ENCODE measurements at regions not wholly inside any gene's neighbourhood (a gene's known extent, or its start where the extent isn't known, plus 50 kb on each side); places are given as distances from the start of the nearest gene placed in this dataset.

DNA sequence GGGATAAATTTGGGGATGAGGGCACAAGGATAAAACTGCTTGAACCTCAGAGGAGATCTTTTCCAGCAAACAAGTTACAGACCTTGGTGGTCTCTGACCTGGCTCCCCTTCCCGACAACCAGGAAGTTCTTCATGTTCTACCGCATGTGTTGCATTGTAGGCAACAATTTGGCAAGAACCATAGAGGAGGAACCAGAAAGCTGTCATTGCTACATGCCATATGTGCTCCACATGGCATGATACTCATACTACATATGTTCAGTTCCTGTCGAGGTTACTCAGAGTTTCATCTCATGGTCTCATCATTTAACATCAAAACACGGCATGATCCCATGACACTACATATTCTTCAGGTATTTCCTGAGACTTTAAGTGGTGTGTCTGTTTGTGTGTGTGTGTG, 235.9 kb downstream of the OR13H1 start:
- DNase-seq, result no peak

- DNase-seq, result no peak
These were observed 238.8 kb downstream of the OR13H1 start for GRCh38 chrX:131782646-131783045.

DNA sequence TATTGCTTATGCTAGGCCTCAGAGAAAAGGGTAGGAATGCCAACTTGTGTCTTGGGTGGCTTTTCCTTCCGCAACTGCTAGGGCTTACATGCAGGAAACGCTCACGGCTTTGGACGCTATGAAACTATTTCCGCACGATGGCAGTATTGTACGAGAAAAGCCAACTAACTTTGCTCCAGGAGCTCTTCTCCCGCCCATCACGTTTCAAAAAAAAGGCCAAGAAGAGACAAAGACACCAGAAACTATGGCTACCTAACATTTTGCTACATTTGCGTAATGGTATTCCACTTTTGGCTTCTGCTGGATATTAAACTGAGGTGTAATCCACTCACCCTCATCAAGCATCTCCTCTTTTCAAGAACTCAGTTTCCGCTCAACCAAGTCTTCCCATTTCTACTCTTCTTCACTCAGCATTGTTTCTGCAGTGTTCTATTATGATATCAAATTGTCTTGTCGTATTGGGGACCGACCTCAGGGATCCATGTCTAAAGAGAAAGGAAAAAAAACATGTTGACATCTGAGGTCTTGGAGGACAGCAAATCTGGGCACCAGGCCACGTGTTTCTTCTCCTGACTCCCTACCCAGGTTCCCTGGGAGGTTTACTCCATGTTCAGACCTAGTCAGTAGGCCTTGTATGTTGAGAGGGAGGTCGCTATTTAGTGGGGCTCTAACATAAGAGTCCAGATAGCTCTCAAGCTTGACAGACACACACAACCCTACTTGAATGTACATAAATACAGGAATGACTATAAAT, 239.4 kb upstream of the STK26 start:
- no peak for DNase-seq

DNA sequence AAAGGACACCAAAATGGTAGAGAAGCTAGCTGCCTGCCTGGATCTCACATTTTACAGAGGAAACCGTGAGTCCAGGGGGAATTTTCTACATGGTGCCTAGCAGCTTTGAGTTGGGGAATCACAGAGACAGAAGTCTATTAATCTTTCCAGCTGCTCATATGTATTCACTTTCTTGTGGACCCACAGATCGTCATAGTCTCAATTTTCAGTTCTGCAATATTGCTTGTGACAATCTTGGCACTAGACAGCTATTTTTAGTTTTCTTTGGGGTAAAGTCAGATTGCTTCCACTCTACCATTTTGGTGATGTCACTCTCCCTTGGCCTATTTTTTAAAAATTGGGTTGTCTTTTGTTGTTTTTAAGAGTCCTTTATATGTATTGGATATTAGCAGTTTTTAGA, 233.4 kb upstream of the STK26 start:
- no peak for DNase-seq

DNA sequence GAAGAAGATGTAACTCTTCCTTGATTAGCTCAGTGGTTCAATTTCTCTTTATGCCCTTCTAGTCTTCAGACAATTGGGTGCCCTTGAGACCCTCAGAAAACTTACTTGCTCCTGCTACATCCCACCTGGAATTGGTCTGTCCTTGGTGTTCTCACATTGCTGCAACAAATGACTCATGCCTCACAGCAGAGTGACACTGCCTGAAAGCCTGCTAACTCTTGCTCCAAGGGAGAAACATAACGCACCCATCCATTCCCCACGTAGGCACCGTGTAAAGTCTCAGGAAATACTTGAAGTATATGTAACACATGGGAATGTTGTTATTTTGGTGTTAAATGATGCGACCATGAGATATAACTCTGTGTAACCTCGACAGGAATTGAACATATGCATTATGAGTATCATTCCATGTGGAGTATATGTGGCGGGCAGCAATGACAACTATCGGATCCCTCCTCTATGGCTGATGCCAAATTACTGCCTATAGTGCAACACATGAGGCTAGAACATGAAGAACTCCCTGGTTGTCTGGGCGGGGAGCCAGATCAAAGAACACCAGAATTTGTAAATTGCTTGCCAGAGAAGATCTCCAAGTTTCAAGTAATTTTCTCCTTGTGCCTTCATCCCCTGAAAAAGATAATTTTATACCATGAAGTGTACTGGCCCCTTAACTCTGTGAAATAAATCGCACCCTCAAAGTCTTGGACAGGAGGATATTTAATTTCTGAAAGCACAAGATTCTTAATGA, 231.3 kb upstream of the STK26 start:
- DNase-seq, result no peak

GRCh38 chrX:131792356-131792749, 230.7 kb upstream of the STK26 start:
- no peak for DNase-seq

DNA sequence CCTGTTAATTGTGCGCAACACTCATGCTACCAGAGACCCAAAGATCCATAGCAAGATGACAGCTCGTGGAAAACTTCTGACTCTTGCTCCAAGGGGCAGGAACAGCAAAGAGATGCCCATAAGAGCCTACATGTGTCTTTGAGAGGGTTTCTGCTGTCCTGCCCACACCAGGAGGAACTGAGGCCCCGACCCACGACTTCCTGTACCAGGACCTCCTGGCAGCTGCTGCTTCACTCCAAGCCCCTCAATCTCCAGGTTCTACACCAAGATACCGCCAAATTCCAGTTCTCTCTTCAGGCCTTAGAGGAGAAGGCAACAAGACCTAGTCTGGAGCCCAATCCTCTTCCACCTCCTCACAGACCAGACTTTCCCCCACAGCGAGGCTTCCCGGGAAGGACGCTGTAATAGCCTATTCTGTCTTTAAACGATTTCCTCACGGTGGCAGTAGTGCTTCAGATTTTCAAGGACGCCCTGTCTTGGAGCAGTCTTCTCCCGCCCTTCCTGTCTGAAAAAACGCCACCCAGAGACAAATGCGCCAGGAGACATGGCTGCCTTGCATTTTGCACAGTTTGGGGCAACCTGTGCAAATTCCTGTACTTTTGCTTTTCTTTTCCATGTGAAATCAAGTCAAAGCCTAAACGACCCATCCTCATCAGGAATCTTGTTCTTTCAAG, 230.2 kb upstream of the STK26 start:
- no peak for DNase-seq

DNA sequence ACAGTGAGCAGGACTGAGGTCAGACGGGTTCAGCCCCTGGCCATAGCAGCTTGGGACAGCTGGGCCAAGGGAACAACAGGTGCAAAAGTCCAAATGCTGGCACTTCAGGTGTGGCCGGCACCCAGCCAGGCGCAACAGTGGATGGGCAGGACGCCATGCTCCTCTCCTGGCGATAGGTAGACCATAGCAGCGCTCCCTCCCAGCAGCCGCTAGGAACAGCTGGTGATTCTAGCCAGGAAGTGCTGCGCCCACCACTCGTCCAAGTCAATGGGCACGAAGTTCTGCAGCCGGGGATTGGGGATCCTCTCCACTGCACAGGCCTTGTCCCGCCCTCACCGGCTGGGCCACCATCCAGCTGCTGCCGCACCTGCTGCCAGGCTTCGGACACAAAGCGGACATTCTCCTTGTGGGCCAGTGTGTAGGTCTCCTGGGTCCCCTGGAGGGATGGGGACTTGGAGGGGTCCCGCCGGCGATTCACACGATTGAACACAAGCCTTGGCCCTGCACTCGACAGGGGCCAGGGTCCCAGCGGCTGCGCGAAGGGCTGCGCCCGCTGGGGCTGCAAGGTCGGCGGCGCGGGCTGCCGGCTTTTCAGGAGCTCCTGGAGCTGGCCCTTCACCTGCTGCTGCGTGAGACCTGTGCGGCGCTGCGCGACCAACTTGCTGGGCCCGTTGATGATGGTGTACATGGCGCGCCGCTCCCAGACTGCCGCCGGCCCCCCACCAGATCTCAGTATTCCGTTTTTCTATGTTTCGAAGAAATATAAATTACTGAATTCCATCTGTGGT, 227.5 kb upstream of the STK26 start:
- no peak for DNase-seq

DNA sequence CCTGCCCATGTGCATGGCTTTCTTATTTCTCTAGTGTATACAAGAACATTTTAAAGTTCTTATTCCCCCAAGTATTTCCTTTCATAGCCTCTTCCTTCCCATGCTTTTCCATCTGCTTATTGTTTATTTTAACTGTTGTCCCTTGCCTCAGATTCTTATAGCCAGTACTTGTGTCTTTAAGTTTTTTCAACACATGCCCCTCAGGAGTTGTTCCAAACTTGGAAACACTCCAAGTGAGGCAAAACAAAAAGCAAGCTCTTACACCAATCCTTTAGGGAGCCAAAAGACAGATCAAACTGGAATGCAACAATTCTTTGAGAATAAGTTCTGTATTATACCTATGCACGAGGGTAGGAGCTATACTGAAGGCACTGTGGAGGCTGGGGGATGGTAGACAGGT, 222.0 kb upstream of the STK26 start:
- DNase-seq, result no peak

GRCh38 chrX:131801911-131802310, 221.2 kb upstream of the STK26 start:
- no peak for DNase-seq

DNA sequence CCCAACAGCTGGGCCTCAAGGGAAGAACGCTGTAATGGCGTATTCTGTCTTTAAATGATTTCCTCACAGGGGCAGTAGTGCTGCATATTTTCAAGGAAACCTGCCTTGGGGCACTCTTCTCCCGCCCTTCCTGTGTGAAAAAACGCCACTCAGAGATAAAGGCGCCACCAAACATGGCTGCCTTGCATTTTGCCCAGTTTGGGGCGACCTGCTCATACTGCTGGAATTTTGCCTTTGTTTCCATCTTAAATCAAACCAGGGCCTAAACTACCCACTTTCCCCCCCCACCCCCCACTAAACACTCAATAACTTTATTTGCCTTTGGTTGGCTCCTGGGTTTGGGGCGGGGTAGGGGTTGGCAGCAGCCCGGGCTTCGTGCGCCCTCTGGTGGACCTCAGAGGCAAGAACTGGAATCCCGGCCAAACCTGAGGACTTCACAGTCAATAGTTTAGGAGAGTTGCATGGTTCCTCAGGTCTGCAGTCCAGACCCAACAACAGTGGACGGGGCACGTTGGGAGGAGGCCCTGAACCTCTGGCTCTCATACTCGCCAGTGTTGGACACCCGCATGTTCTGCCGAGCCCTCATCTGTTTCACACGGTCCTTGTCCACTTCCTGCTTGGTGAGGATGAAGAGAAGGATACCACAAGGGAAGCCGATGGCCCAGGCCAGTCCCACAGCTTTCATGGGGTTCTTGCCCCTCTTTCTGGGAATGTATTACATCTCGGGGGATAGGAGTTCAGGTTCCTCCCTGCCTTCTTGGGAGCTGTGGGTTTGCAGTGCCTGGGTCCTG, 220.1 kb upstream of the STK26 start:
- DNase-seq, result no peak

DNA sequence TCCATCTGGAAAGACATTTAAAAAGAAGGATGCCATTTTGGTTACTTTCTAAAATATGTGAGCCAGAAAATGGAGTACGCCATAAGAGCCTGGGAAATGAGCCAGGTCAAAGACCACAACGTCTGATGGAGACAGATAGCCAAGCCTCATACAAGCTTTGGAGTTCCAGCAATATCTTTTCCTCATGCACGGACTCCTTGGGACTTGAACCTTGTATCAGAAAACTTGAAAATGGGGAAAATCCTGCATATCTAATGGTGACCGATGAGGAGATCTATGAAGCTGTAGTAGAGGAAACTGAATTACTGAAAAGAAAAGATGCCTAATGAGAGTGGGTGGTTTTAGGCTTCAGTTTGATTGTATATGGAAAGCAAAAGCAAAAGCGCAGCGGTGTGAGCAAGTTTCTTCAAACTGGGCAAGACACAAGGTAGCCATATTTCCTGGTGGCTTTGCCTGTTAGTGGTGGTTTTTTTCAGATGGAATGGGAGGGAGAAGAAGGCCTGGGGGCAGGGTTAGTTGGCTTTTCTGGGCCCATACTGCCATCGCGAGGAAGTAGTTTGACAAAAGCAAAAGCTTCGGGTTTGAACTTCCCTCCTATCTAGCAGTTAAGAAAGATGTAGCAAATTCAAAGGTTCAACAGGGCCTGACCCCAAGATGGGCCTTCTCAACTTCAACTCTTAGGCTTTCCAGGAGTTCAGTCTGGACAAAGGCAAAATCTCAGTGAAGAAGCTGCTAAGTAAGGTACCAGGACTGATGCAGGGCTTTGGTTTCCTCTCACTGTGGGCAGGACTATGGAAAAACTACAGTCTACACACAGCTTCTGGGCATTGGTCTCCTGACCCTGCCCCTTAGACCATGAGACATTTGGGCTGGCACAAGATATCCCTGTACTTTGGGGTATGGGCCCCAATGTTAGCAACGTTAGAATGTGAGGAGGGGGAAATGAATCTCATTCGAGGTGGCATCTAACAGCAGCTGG, 210.0 kb upstream of the STK26 start:
- no peak for DNase-seq

- no peak for DNase-seq
These were observed 206.5 kb upstream of the STK26 start for GRCh38 chrX:131816551-131817136.

GRCh38 chrX:131818297-131818936, 204.7 kb upstream of the STK26 start:
- no peak for DNase-seq

GRCh38 chrX:131821945-131822622, 201.0 kb upstream of the STK26 start:
- DNase-seq, result no peak

GRCh38 chrX:131826572-131826971, 196.5 kb upstream of the STK26 start:
- DNase-seq, result no peak

DNA sequence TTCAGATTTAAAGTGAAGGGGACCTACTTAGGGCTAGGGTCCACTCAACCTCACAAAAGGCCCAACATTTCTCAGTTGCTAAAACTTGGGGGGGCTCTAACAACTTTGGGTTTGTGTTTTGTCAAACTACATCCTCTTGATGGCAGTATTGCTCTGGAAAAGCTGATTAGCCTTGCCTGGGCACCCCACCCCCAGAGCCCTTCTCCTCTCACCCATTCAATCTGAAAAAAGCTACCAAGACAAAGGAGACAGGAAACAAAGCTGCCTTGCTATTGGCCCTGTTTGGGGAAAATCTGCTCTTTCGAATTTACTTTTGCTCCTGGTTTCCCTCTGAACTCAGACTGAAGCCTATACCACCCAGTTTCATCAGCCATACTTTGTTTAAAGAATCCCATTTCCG, 195.2 kb upstream of the STK26 start:
- peak; percentile 53 for DNase-seq

- DNase-seq, result no peak
These were observed 194.6 kb upstream of the STK26 start for GRCh38 chrX:131828482-131828881.

DNA sequence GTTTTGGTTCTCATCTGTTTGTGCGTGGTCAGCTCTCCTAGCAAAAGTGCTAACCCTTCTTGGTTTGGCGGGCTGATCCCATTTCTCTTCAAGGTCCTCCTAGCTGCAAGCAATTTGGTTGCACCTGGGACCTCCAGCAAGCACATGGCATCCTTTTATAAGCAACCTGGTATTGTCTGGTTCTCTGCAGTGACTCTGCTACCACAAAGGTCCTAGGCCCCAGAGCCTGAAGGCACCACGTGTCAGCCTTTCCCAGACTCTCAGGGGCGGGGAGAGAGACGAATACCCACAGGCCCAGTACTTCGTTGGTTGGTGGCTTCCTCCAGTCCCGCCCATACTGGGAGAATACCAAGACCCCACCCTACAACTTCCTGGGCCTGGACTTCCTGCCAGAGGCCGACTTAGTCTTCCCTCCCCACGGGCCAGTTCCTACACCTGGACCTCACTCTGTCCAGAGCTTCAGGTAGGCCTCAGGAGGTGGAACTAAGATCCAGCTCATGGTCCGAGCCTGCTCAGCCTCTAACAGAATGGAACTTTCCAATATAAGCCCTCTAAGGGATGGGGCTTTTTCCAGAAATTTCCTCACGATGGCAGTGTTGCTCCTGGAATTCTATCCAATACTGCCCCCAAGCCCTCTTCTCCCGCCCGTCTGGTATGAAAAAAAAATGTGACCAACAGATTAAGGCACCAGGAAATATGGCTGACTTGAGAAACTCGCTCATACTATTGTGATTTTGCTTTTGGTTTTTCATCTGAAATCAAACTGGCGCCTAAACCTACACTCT, 192.5 kb upstream of the STK26 start:
- peak; percentile 97 for DNase-seq

Data from DMS153 (cell line).